ENCODE measurements at regions not wholly inside any gene's neighbourhood (a gene's known extent, or its start where the extent isn't known, plus 50 kb on each side); places are given as distances from the start of the nearest gene placed in this dataset.

- Histone ChIP-seq H3K4me1 (no peaks in the 10 kb centered on the region), H3K36me3 (no peaks in the 10 kb centered on the region), H3K27ac (no peak overlapping the region), H3K4me3 (no peak overlapping the region), H3K27me3 (no peaks in the 10 kb centered on the region), H3K9me3 (no peaks in the 10 kb centered on the region)
- no peak for DNase-seq
- no peak for TF ChIP-seq CTCF (IDR thresholded peaks at IDR 0.05)
- no peak for ATAC-seq
- intact Hi-C loops (cut with DNase I): no loop called here
Measured at GRCh38 chr17:69949973-69950695, 124.9 kb upstream of the KCNJ16 start.

GRCh38 chr17:69950701-69951418 lies 124.2 kb upstream of the KCNJ16 start:
- intact Hi-C loops (cut with DNase I): no loop called here
- ATAC-seq (no peak), DNase-seq (no peak)
- H3K9me3 ChIP-seq: no peaks in the 10 kb centered on the region
- H3K27me3 ChIP-seq: no peaks in the 10 kb centered on the region
- no peaks in the 10 kb centered on the region for H3K4me1 ChIP-seq
- H3K27ac ChIP-seq: no peak overlapping the region
- no peak overlapping the region for H3K4me3 ChIP-seq
- H3K36me3 ChIP-seq: no peaks in the 10 kb centered on the region
- no peak for TF ChIP-seq CTCF (IDR thresholded peaks at IDR 0.05)

GRCh38 chr17:69954241-69954925 lies 120.6 kb upstream of the KCNJ16 start:
- H3K27me3 ChIP-seq: no peaks in the 10 kb centered on the region
- no peak for ATAC-seq
- intact Hi-C loops (cut with DNase I): no loop called here

GRCh38 chr17:69958063-69958462 lies 117.0 kb upstream of the KCNJ16 start:
- ATAC-seq: no peak
- TF ChIP-seq CTCF (IDR thresholded peaks at IDR 0.05): no peak
- intact Hi-C loops (cut with DNase I): no loop called here

More at GRCh38 chr17:69954241-69954925, 120.6 kb upstream of the KCNJ16 start:
- Histone ChIP-seq H3K27ac (no peak overlapping the region), H3K4me3 (no peak overlapping the region), H3K9me3 (no peaks in the 10 kb centered on the region), H3K4me1 (no peaks in the 10 kb centered on the region), H3K36me3 (no peaks in the 10 kb centered on the region)
- DNase-seq: no peak
- no peak for TF ChIP-seq CTCF (IDR thresholded peaks at IDR 0.05)

GRCh38 chr17:69959283-69959682 lies 115.7 kb upstream of the KCNJ16 start:
- TF ChIP-seq CTCF (IDR thresholded peaks at IDR 0.05): no peak
- H3K4me3 ChIP-seq: no peak overlapping the region
- ATAC-seq (no peak), DNase-seq (no peak)
- H3K27ac ChIP-seq: no peak overlapping the region
- intact Hi-C loops (cut with DNase I): no loop called here
- H3K9me3 ChIP-seq: no peaks in the 10 kb centered on the region
- H3K4me1 ChIP-seq: no peaks in the 10 kb centered on the region
- H3K36me3 ChIP-seq: no peaks in the 10 kb centered on the region
- no peaks in the 10 kb centered on the region for H3K27me3 ChIP-seq

More at GRCh38 chr17:69958063-69958462, 117.0 kb upstream of the KCNJ16 start:
- Histone ChIP-seq H3K4me3 (no peak overlapping the region), H3K9me3 (no peaks in the 10 kb centered on the region), H3K27me3 (no peaks in the 10 kb centered on the region), H3K4me1 (no peaks in the 10 kb centered on the region), H3K27ac (no peak overlapping the region), H3K36me3 (no peaks in the 10 kb centered on the region)
- DNase-seq: no peak

Data from upper lobe of right lung (tissue), 1 donor.